ENCODE measurements at regions not wholly inside any gene's neighbourhood (a gene's known extent, or its start where the extent isn't known, plus 50 kb on each side); places are given as distances from the start of the nearest gene placed in this dataset.

DNA sequence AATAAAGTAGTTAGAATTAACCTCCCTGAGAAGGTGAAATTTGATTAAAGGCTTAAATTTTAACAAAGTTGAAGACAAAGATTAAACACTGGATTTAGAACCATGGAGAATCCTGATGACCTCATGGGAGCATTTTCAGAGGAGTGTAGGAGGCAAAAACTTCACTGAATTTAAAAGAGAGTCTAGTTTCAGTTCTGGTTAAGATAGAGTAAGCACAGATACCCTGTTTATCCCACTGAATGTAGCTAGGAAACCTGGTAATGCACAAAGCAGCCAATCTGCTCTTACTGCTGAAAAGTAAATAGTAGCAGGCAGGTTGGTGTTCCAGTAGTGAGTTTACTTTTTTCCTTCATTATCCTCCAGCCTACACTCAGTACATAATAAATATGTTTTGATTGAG is 654.9 kb upstream of the SYT4 start:
- Histone ChIP-seq H3K4me1 (no peaks in the 10 kb centered on the region), H3K4me3 (no peak overlapping the region), H3K27ac (no peak overlapping the region), H3K9me3 (no peaks in the 10 kb centered on the region), H3K27me3 (no peaks in the 10 kb centered on the region), H3K36me3 (ENCODE audit: low read depth, missing control alignments) (no peaks in the 10 kb centered on the region)
- intact Hi-C loops (cut with DNase I; ENCODE audit: low total_unique reads): no loop called here
- TF ChIP-seq POLR2A (IDR thresholded peaks at IDR 0.05): no peak
- TF ChIP-seq, protein P1, sequence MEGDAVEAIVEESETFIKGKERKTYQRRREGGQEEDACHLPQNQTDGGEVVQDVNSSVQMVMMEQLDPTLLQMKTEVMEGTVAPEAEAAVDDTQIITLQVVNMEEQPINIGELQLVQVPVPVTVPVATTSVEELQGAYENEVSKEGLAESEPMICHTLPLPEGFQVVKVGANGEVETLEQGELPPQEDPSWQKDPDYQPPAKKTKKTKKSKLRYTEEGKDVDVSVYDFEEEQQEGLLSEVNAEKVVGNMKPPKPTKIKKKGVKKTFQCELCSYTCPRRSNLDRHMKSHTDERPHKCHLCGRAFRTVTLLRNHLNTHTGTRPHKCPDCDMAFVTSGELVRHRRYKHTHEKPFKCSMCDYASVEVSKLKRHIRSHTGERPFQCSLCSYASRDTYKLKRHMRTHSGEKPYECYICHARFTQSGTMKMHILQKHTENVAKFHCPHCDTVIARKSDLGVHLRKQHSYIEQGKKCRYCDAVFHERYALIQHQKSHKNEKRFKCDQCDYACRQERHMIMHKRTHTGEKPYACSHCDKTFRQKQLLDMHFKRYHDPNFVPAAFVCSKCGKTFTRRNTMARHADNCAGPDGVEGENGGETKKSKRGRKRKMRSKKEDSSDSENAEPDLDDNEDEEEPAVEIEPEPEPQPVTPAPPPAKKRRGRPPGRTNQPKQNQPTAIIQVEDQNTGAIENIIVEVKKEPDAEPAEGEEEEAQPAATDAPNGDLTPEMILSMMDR (IDR thresholded peaks at IDR 0.05): no peak
- no peak for DNase-seq

DNA sequence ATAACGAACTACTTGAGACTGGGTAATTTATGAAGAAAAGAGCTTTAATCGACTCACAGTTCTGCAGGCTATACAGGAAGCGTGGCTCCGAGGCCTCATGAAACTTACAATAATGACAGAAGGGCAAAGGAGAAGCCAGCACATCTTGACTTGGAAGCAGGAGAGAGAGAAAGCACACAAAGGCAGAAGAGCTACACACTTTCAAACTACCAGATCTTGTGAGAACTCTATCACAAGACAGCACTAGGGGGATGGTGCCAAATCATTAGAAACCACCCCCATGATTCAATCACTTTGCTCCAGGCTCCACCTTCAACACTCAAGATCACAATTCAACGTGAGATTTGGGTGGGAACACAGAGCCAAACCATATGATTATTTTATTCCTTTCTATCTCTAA is 655.9 kb upstream of the SYT4 start:
- no peak for DNase-seq
- 74 to 79% methylated on average over 5 of the region's 5 CpGs for WGBS, 2 donors
- H3K4me3 ChIP-seq: no peak overlapping the region
- no peak overlapping the region for H3K27ac ChIP-seq
- H3K9me3 ChIP-seq: no peaks in the 10 kb centered on the region
- H3K27me3 ChIP-seq: no peaks in the 10 kb centered on the region
- intact Hi-C loops (cut with DNase I; ENCODE audit: low total_unique reads): no loop called here
- H3K36me3 ChIP-seq (ENCODE audit: low read depth, missing control alignments): no peaks in the 10 kb centered on the region
- TF ChIP-seq, protein P1 (IDR thresholded peaks at IDR 0.05): no peak
- no peak for TF ChIP-seq POLR2A (IDR thresholded peaks at IDR 0.05)
- no peaks in the 10 kb centered on the region for H3K4me1 ChIP-seq

DNA sequence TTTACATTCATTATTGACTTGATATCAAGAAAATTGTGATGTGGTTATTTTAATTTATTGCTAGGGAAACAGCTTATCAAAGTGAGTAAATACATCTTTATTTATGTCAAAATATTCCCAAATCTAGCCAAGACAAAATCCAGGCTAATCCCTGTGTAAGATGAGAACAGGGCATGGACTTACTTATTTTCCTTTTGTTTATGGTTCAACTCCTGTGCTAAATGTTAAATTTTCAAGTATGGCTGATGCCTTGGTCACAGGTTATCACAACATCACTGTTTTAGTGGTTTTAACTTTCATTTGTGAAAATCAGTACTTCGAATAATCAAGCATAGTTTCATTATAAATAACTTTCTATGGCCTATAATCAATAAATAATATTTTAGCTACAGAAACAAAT is 657.0 kb upstream of the SYT4 start:
- no peak overlapping the region for H3K4me3 ChIP-seq
- WGBS, 2 donors: 83 to 91% methylated on average over 1 of the region's 1 CpG
- H3K36me3 ChIP-seq (ENCODE audit: low read depth, missing control alignments): no peaks in the 10 kb centered on the region
- no peaks in the 10 kb centered on the region for H3K4me1 ChIP-seq
- DNase-seq: no peak
- intact Hi-C loops (cut with DNase I; ENCODE audit: low total_unique reads): no loop called here
- TF ChIP-seq, protein P1 (IDR thresholded peaks at IDR 0.05): no peak
- TF ChIP-seq POLR2A (IDR thresholded peaks at IDR 0.05): no peak
- H3K9me3 ChIP-seq: no peaks in the 10 kb centered on the region
- no peak overlapping the region for H3K27ac ChIP-seq
- no peaks in the 10 kb centered on the region for H3K27me3 ChIP-seq

DNA sequence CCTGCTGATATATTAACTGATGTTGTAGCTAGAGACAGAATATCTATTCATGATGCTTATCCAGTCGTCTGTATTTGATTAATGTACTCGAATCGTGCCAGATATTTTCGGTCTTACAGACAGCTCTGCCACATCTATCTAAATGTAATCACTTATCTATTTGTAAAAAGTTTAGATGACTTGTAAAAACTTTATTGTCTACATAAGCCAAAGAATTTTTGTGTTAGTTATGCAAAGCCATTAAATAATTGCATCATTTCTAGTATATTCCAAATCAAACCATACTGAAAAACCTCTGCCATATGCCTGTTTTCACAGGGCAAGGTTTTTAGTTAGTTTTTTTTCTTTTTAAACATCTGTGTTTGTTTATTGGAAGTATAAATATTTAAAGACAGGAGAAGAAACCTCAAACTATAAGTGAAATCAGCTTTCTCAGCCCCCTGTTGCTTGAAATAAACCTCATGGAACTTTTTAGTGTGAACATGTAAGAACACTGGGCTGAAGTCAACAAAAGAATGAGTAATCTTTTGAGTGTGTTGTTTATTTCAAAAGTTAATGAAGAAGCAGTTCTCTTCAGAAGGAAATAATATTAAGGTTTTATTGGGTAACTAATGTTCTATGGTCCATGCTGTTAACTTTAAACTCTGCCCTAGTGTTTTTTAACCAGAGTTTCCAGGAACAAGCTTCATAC is 657.6 kb upstream of the SYT4 start:
- Histone ChIP-seq H3K4me1 (no peaks in the 10 kb centered on the region), H3K9me3 (no peaks in the 10 kb centered on the region), H3K27me3 (no peaks in the 10 kb centered on the region), H3K4me3 (no peak overlapping the region), H3K36me3 (ENCODE audit: low read depth, missing control alignments) (no peaks in the 10 kb centered on the region), H3K27ac (no peak overlapping the region)
- TF ChIP-seq POLR2A (IDR thresholded peaks at IDR 0.05): no peak
- intact Hi-C loops (cut with DNase I; ENCODE audit: low total_unique reads): no loop called here
- DNase-seq: no peak
- WGBS, 2 donors: 65 to 68% methylated on average over 4 of the region's 4 CpGs

DNA sequence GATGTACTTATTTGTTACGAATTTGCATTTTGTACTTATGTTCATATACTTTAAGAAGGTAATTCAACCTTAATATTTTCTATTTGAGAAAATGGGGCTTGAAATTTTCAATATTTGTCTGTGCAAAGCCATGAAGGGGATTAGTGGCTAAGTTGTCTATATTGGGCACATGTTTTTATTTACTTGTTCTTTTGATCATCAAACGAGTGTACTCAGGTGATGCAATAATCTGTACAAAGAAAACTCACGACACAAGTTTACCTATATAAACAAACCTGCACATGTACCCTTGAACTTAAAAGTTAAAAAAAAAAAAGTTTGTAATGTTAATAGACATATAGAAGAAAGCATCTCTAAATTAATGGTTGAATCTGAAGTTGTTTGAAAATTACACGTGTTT is 658.9 kb upstream of the SYT4 start:
- no peaks in the 10 kb centered on the region for H3K27me3 ChIP-seq
- H3K4me1 ChIP-seq: no peaks in the 10 kb centered on the region
- no peaks in the 10 kb centered on the region for H3K9me3 ChIP-seq
- TF ChIP-seq, protein P1 (IDR thresholded peaks at IDR 0.05): no peak
- TF ChIP-seq POLR2A (IDR thresholded peaks at IDR 0.05): no peak
- intact Hi-C loops (cut with DNase I; ENCODE audit: low total_unique reads): no loop called here
- H3K36me3 ChIP-seq (ENCODE audit: low read depth, missing control alignments): no peaks in the 10 kb centered on the region
- 90 to 91% methylated on average over 4 of the region's 4 CpGs for WGBS, 2 donors
- no peak for DNase-seq
- no peak overlapping the region for H3K27ac ChIP-seq
- no peak overlapping the region for H3K4me3 ChIP-seq
